ENCODE measurements at regions not wholly inside any gene's neighbourhood (a gene's known extent, or its start where the extent isn't known, plus 50 kb on each side); places are given as distances from the start of the nearest gene placed in this dataset.

GRCh38 chr19:27793644-27794493 lies 1419.1 kb downstream of the UQCRFS1 start:
- H3K4me2 ChIP-seq (ENCODE audit: insufficient read depth, low read length): peak overlapping the region; percentile 26
- peaks cover 36% of the 10 kb centered on the region for H3K79me2 ChIP-seq (ENCODE audit: control insufficient read depth, insufficient read depth, low read length)
- peak overlapping the region; percentile 14 for H3K27ac ChIP-seq (ENCODE audit: insufficient read depth, low read depth, low read length)
- H4K20me1 ChIP-seq (replicated peaks; ENCODE audit: control insufficient read depth, extremely low read depth, insufficient read depth, low read length): no peaks in the 10 kb centered on the region
- no peaks in the 10 kb centered on the region for H3K27me3 ChIP-seq (ENCODE audit: control insufficient read depth in 2 of 2, insufficient read depth in 2 of 2, low read length in 2 of 2)
- TSS peak; percentile 20 for BruUV-seq (replicated peaks)
- TF ChIP-seq POLR2AphosphoS5 (IDR thresholded peaks at IDR 0.05; ENCODE audit: insufficient read depth, low read depth, low read length): peak; percentile 14
- TF ChIP-seq MYC (IDR thresholded peaks at IDR 0.05; ENCODE audit: low read depth, low read length): no peak
- peak; percentile 5 for TF ChIP-seq FOS (IDR thresholded peaks at IDR 0.05; ENCODE audit: borderline replicate concordance, insufficient read depth, low read length)
- H3K9ac ChIP-seq (replicated peaks; ENCODE audit: extremely low read depth, insufficient read depth, low read length): peak overlapping the region; percentile 68
- ChIA-PET POLR2A (interaction anchor here (0.9 kb wide), 1 partner anchor 12 kb away, joined by 3 read pairs; no protein-coding TSS in a partner anchor), CTCF (interaction anchor here (2.2 kb wide), 1 partner anchor 9 kb away, joined by 6 read pairs; no protein-coding TSS in a partner anchor)
- H2AFZ ChIP-seq (ENCODE audit: low read depth, low read length): peak overlapping the region; percentile 72
- peaks cover 5% of the 10 kb centered on the region for H3K4me1 ChIP-seq (ENCODE audit: control insufficient read depth, extremely low read depth, insufficient read depth, low read length)
- H3K9me1 ChIP-seq (replicated peaks; ENCODE audit: control insufficient read depth, extremely low read depth, insufficient read depth, low read length): no peaks in the 10 kb centered on the region
- no peaks in the 10 kb centered on the region for H3K36me3 ChIP-seq (ENCODE audit: control insufficient read depth in 2 of 2, extremely low read depth in 1 of 2, insufficient read depth in 2 of 2, low read length in 2 of 2)
- FAIRE-seq (peak; percentile 94), DNase-seq (ENCODE audit: low read depth, low spot score) (peak; percentile 93)
- H3K4me3 ChIP-seq (replicated peaks in 1 of 3; ENCODE audit: insufficient read depth in 1 of 3, low read depth in 1 of 3, low read length in 3 of 3): peak overlapping the region; percentile 61 to 65 (median 61)
- intact Hi-C loops (cut with micrococcal nuclease): loop anchor here (5.0 kb wide), 1 partner anchor 538 kb away; no protein-coding TSS in a partner anchor
- H3K9me3 ChIP-seq (replicated peaks; ENCODE audit: control insufficient read depth, insufficient read depth, low read length): no peaks in the 10 kb centered on the region
- dilution Hi-C loops (cut with MboI; ENCODE audit: extremely low pct_ligation_motif_present, low sequenced_read_pairs): no loop called here

GRCh38 chr19:27793128-27793643 lies 1419.8 kb downstream of the UQCRFS1 start:
- Histone ChIP-seq H3K9ac (replicated peaks; ENCODE audit: extremely low read depth, insufficient read depth, low read length) (peak overlapping the region; percentile 68), H3K9me1 (replicated peaks; ENCODE audit: control insufficient read depth, extremely low read depth, insufficient read depth, low read length) (no peaks in the 10 kb centered on the region), H3K4me3 (replicated peaks in 1 of 3; ENCODE audit: insufficient read depth in 1 of 3, low read depth in 1 of 3, low read length in 3 of 3) (peak overlapping the region; percentile 61 to 65 (median 61)), H3K9me3 (replicated peaks; ENCODE audit: control insufficient read depth, insufficient read depth, low read length) (no peaks in the 10 kb centered on the region), H3K4me2 (ENCODE audit: insufficient read depth, low read length) (peak overlapping the region; percentile 89), H4K20me1 (replicated peaks; ENCODE audit: control insufficient read depth, extremely low read depth, insufficient read depth, low read length) (no peaks in the 10 kb centered on the region), H3K27me3 (ENCODE audit: control insufficient read depth in 2 of 2, insufficient read depth in 2 of 2, low read length in 2 of 2) (no peaks in the 10 kb centered on the region), H2AFZ (ENCODE audit: low read depth, low read length) (peak overlapping the region; percentile 72), H3K27ac (ENCODE audit: insufficient read depth, low read depth, low read length) (peak overlapping the region; percentile 14), H3K79me2 (ENCODE audit: control insufficient read depth, insufficient read depth, low read length) (peaks cover 36% of the 10 kb centered on the region), H3K36me3 (ENCODE audit: control insufficient read depth in 2 of 2, extremely low read depth in 1 of 2, insufficient read depth in 2 of 2, low read length in 2 of 2) (no peaks in the 10 kb centered on the region), H3K4me1 (ENCODE audit: control insufficient read depth, extremely low read depth, insufficient read depth, low read length) (peaks cover 5% of the 10 kb centered on the region)
- no TSS peak for BruUV-seq (replicated peaks)
- dilution Hi-C loops (cut with MboI; ENCODE audit: extremely low pct_ligation_motif_present, low sequenced_read_pairs) (no loop called here), intact Hi-C loops (cut with micrococcal nuclease) (loop anchor here (5.0 kb wide), 1 partner anchor 539 kb away; no protein-coding TSS in a partner anchor)
- FAIRE-seq: no peak
- peak; percentile 27 for TF ChIP-seq POLR2A (IDR thresholded peaks at IDR 0.05; ENCODE audit: low read depth, low read length)
- no peak for TF ChIP-seq CTCF (IDR thresholded peaks at IDR 0.05; ENCODE audit: extremely low read depth in 1 of 2, insufficient read depth in 1 of 2, low read depth in 1 of 2, low read length in 2 of 2)
- POLR2A ChIA-PET: interaction anchor here (0.9 kb wide), 1 partner anchor 13 kb away, joined by 3 read pairs; no protein-coding TSS in a partner anchor
- CTCF ChIA-PET: interaction anchor here (2.2 kb wide), 1 partner anchor 9 kb away, joined by 6 read pairs; no protein-coding TSS in a partner anchor
- DNase-seq (ENCODE audit: low read depth, low spot score): peak; percentile 71

Measured in endothelial cell of umbilical vein (primary cell).